KMS-11 (cell line): ENCODE measurements at regions not wholly inside any gene's neighbourhood (a gene's known extent, or its start where the extent isn't known, plus 50 kb on each side); places are given as distances from the start of the nearest gene placed in this dataset.

Experiments used
- H2AFZ ChIP-seq: fragments of 200-600 bp; sonication (generic); 2 replicates; pipeline ENCODE4 v1.6.1; 2016; ENCODE audit warnings: antibody characterized with exemption, mixed run types, low read depth
- H3K27ac ChIP-seq: fragments of 200-600 bp; sonication (generic); 2 replicates; pipeline ENCODE4 v1.6.1; 2016; ENCODE audit warnings: mild to moderate bottlenecking, mixed run types
- H3K27me3 ChIP-seq: fragments of 200-600 bp; sonication (generic); 2 replicates; pipeline ENCODE4 v1.6.1; 2017; ENCODE audit warnings: mild to moderate bottlenecking, low read depth, mixed run types, moderate library complexity; ENCODE audit not compliant: insufficient read depth
- H3K36me3 ChIP-seq: fragments of 200-600 bp; sonication (generic); 2 replicates; pipeline ENCODE4 v1.6.1; 2017; ENCODE audit warnings: mild to moderate bottlenecking, mixed run types; ENCODE audit not compliant: insufficient read depth
- H3K4me1 ChIP-seq: fragments of 200-600 bp; sonication (generic); 2 replicates; pipeline ENCODE4 v1.6.1; 2016; ENCODE audit warnings: mild to moderate bottlenecking, low read depth, mixed run types; ENCODE audit not compliant: poor library complexity, severe bottlenecking
- H3K4me2 ChIP-seq: fragments of 200-600 bp; sonication (generic); 2 replicates; pipeline ENCODE4 v1.7.0; 2016; ENCODE audit warnings: mild to moderate bottlenecking, mixed run types
- H3K4me3 ChIP-seq: fragments of 200-600 bp; sonication (generic); IDR thresholded peaks from 2 replicates; pipeline ENCODE4 v1.6.1; 2017; ENCODE audit warnings: low read depth, low read length, mixed read lengths; ENCODE audit not compliant: insufficient read depth
- H3K79me2 ChIP-seq: fragments of 200-600 bp; sonication (generic); 2 replicates; pipeline ENCODE4 v1.6.1; 2016; ENCODE audit warnings: low read depth, mixed run types; ENCODE audit not compliant: insufficient read depth
- H3K9ac ChIP-seq: fragments of 200-600 bp; sonication (generic); 2 replicates; pipeline ENCODE4 v1.6.1; 2016; ENCODE audit warnings: mild to moderate bottlenecking, mixed run types
- H4K20me1 ChIP-seq: fragments of 200-600 bp; sonication (generic); 2 replicates; pipeline ENCODE4 v1.6.1; 2016; ENCODE audit warnings: mild to moderate bottlenecking, mixed run types; ENCODE audit not compliant: insufficient read depth
- CTCF ChIP-seq: fragments of 200-600 bp; sonication (generic); conservative IDR thresholded peaks from 2 replicates; pipeline ENCODE4 v1.6.1; 2017; ENCODE audit warnings: low read depth, mild to moderate bottlenecking, antibody characterized with exemption, low read length, moderate library complexity, mixed read lengths

- H3K9ac ChIP-seq, result no peak overlapping the region
- TF ChIP-seq CTCF, result no peak
- H3K27me3 ChIP-seq, result no peaks in the 10 kb centered on the region
- no peaks in the 10 kb centered on the region for H3K79me2 ChIP-seq
- no peaks in the 10 kb centered on the region for H4K20me1 ChIP-seq
- H3K27ac ChIP-seq, result no peak overlapping the region
- H2AFZ ChIP-seq, result no peak overlapping the region
- no peak overlapping the region for H3K4me2 ChIP-seq
- no peaks in the 10 kb centered on the region for H3K36me3 ChIP-seq
- H3K4me1 ChIP-seq, result no peaks in the 10 kb centered on the region
- H3K4me3 ChIP-seq, result no peak overlapping the region
These were observed 94.9 kb downstream of the SLC4A3 start for GRCh38 chr2:219722276-219722879.

GRCh38 chr2:219723311-219723710, 95.9 kb downstream of the SLC4A3 start:
- H3K9ac ChIP-seq, result no peak overlapping the region

GRCh38 chr2:219724628-219725027, 97.2 kb downstream of the SLC4A3 start:
- no peak overlapping the region for H2AFZ ChIP-seq
- no peaks in the 10 kb centered on the region for H3K4me1 ChIP-seq
- no peaks in the 10 kb centered on the region for H4K20me1 ChIP-seq
- no peaks in the 10 kb centered on the region for H3K27me3 ChIP-seq
- H3K9ac ChIP-seq, result no peak overlapping the region
- no peaks in the 10 kb centered on the region for H3K36me3 ChIP-seq
- no peak for TF ChIP-seq CTCF
- H3K27ac ChIP-seq, result no peak overlapping the region
- no peaks in the 10 kb centered on the region for H3K79me2 ChIP-seq
- H3K4me2 ChIP-seq, result no peak overlapping the region
- H3K4me3 ChIP-seq, result no peak overlapping the region

More at GRCh38 chr2:219723311-219723710, 95.9 kb downstream of the SLC4A3 start:
- Histone ChIP-seq H2AFZ (no peak overlapping the region), H3K27me3 (no peaks in the 10 kb centered on the region), H3K36me3 (no peaks in the 10 kb centered on the region), H4K20me1 (no peaks in the 10 kb centered on the region), H3K79me2 (no peaks in the 10 kb centered on the region), H3K4me3 (no peak overlapping the region), H3K4me1 (no peaks in the 10 kb centered on the region), H3K27ac (no peak overlapping the region), H3K4me2 (no peak overlapping the region)
- TF ChIP-seq CTCF, result no peak

GRCh38 chr2:219726916-219727315, 99.5 kb downstream of the SLC4A3 start:
- Histone ChIP-seq H3K79me2 (no peaks in the 10 kb centered on the region), H4K20me1 (no peaks in the 10 kb centered on the region), H3K27ac (no peak overlapping the region), H3K36me3 (no peaks in the 10 kb centered on the region), H2AFZ (no peak overlapping the region), H3K4me1 (no peaks in the 10 kb centered on the region), H3K4me2 (no peak overlapping the region), H3K27me3 (no peaks in the 10 kb centered on the region), H3K9ac (no peak overlapping the region), H3K4me3 (no peak overlapping the region)
- TF ChIP-seq CTCF, result no peak
